GM20000 (cell line): ENCODE measurements at regions not wholly inside any gene's neighbourhood (a gene's known extent, or its start where the extent isn't known, plus 50 kb on each side); places are given as distances from the start of the nearest gene placed in this dataset.

Experiments
- DNase-seq: peaks from one replicate; pipeline ENCODE4 v3.0.0; 2012; ENCODE audit warnings: low spot score
- CTCF ChIP-seq: IDR thresholded peaks from 2 replicates; pipeline ENCODE4 v1.5.1; 2012; ENCODE audit warnings: mild to moderate bottlenecking, control low read depth; ENCODE audit errors: extremely low read depth, missing control alignments

- DNase-seq, result no peak
- no peak for TF ChIP-seq CTCF
Measured at GRCh38 chr1:192086644-192087043, 71.6 kb upstream of the RGS18 start.

GRCh38 chr1:192087334-192087733 is 70.9 kb upstream of the RGS18 start:
- DNase-seq, result no peak
- TF ChIP-seq CTCF, result no peak

- no peak for DNase-seq
- TF ChIP-seq CTCF, result no peak
Measured at GRCh38 chr1:192088496-192088895, 69.8 kb upstream of the RGS18 start.

- no peak for DNase-seq
Measured at GRCh38 chr1:192098001-192098400, 60.3 kb upstream of the RGS18 start.

GRCh38 chr1:192099328-192099727 is 58.9 kb upstream of the RGS18 start:
- no peak for TF ChIP-seq CTCF
- no peak for DNase-seq

More at GRCh38 chr1:192098001-192098400, 60.3 kb upstream of the RGS18 start:
- TF ChIP-seq CTCF, result no peak

- TF ChIP-seq CTCF, result no peak
- DNase-seq, result no peak
Measured at GRCh38 chr1:192100686-192101468, 57.4 kb upstream of the RGS18 start.

GRCh38 chr1:192104128-192104527 is 54.1 kb upstream of the RGS18 start:
- no peak for TF ChIP-seq CTCF
- DNase-seq, result no peak
